GM12878 (cell line): ENCODE measurements at regions not wholly inside any gene's neighbourhood (a gene's known extent, or its start where the extent isn't known, plus 50 kb on each side); places are given as distances from the start of the nearest gene placed in this dataset.
"Not testable (repeated sequence)": the region's sequence is repeated elsewhere in the genome, so short reads cannot be mapped to it uniquely, and the experiment has no call there.

Experiments used
- ATAC-seq: fragments of 200-7000 bp; cut with Tn5 transposase; 3 replicates; pipeline ENCODE4 v1.9.1; 2020; ENCODE audit warnings: mild to moderate bottlenecking, moderate library complexity
- BruUV-seq: library from RNA; stranded (reverse); fragments of 400-500 nt; replicated peaks from 2 replicates; lab custom pipeline; 2021; lab: Mats Ljungman, UMichigan
- CTCF ChIA-PET: fragments of 300-600 bp; sonication (Branson Sonifier 250); formaldehyde crosslinking; extraction: SDS; loops from one replicate; lab custom pipeline; 2021; ENCODE audit warnings: inconsistent platforms; lab: Yijun Ruan, JAX
- POLR2A ChIA-PET: fragments of 350-600 bp; formaldehyde crosslinking; extraction: SDS; loops from one replicate; lab custom pipeline; 2021; ENCODE audit warnings: inconsistent platforms; lab: Charles Lee
- RAD21 ChIA-PET: fragments of 300-600 bp; sonication (Branson Sonifier 250); formaldehyde crosslinking; loops from one replicate; lab custom pipeline; 2023; ENCODE audit warnings: antibody characterized with exemption; ENCODE audit not compliant: unreplicated experiment; lab: Charles Lee
- SMC1A ChIA-PET: fragments of 300-600 bp; sonication (Branson Sonifier 250); formaldehyde crosslinking; loops from one replicate; lab custom pipeline; 2023; ENCODE audit not compliant: unreplicated experiment, uncharacterized antibody; lab: Charles Lee
- DNase-seq: peaks from one replicate; pipeline ENCODE4 v3.0.0-alpha.2; 2011; ENCODE audit warnings: low read depth, low spot score
- FAIRE-seq: peaks from 3 replicates; lab custom pipeline; 2011; peaks lifted over from hg19 to GRCh38; lab: Jason Lieb, UNC
- H2AFZ ChIP-seq: 2 replicates; pipeline ENCODE4 v1.6.0; 2011; ENCODE audit warnings: low read depth, low read length, control low read depth; ENCODE audit not compliant: control insufficient read depth
- H3K27ac ChIP-seq: 2 replicates; pipeline ENCODE4 v1.5.1; 2011; ENCODE audit warnings: control low read depth; ENCODE audit not compliant: control insufficient read depth, insufficient read depth
- H3K27me3 ChIP-seq, 2 experiments: replicated peaks in 1 of 2; 2 replicates each; pipeline versions ENCODE4 v1.6.0 to v1.6.1; 2011; ENCODE audit warnings: low read length in 1 of 2; ENCODE audit not compliant: control insufficient read depth in 2 of 2, insufficient read depth in 2 of 2
- H3K36me3 ChIP-seq, 2 experiments: 2 replicates each; pipeline ENCODE4 v1.5.1; 2011; ENCODE audit warnings: low read length in 1 of 2; ENCODE audit not compliant: control insufficient read depth in 2 of 2, insufficient read depth in 2 of 2
- H3K4me1 ChIP-seq: 2 replicates; pipeline ENCODE4 v1.6.1; 2011; ENCODE audit warnings: mild to moderate bottlenecking, low read length, moderate library complexity, mixed read lengths; ENCODE audit not compliant: control insufficient read depth, insufficient read depth
- H3K4me2 ChIP-seq: 2 replicates; pipeline ENCODE4 v1.6.0; 2011; ENCODE audit warnings: control low read depth; ENCODE audit not compliant: control insufficient read depth, insufficient read depth
- H3K4me3 ChIP-seq: fragments of 200-600 bp; sonication (generic); 2 replicates; pipeline ENCODE4 v1.5.1; 2016
- H3K79me2 ChIP-seq: 2 replicates; pipeline ENCODE4 v1.6.0; 2011; ENCODE audit warnings: low read length; ENCODE audit not compliant: control insufficient read depth, insufficient read depth
- H3K9ac ChIP-seq: 2 replicates; pipeline ENCODE4 v1.8.0; 2011; ENCODE audit warnings: low read length, control low read depth, mixed read lengths; ENCODE audit not compliant: control insufficient read depth, insufficient read depth
- H3K9me3 ChIP-seq: replicated peaks from 3 replicates; pipeline ENCODE4 v1.5.1; 2011; ENCODE audit warnings: mild to moderate bottlenecking, low read length; ENCODE audit not compliant: control insufficient read depth, insufficient read depth
- H4K20me1 ChIP-seq: 2 replicates; pipeline ENCODE4 v1.6.0; 2011; ENCODE audit not compliant: control insufficient read depth, insufficient read depth
- WGBS: methylation state at CpG from one replicate; pipeline ENCODE4 v1.1.6; 2016; ENCODE audit warnings: low lambda C conversion rate; ENCODE audit not compliant: insufficient replicate concordance, insufficient coverage; ENCODE audit errors: missing lambda C conversion rate; 5-methylcytosine and 5-hydroxymethylcytosine counted together
- in situ Hi-C: fragments of 300-500 bp; cut with MboI; formaldehyde crosslinking; loops from 9 replicates; pipeline ENCODE4 v1.14.3; 2018; ENCODE audit warnings: mixed read lengths
- intact Hi-C: fragments of 100-400 bp; cut with micrococcal nuclease; formaldehyde crosslinking; loops from one replicate; pipeline ENCODE4 v1.14.2; 2022; ENCODE audit not compliant: unreplicated experiment

- RAD21 ChIA-PET, H3K4me2 ChIP-seq, POLR2A ChIA-PET, H3K27me3 ChIP-seq, H3K36me3 ChIP-seq, H3K4me1 ChIP-seq, BruUV-seq, DNase-seq, H3K4me3 ChIP-seq, H4K20me1 ChIP-seq, in situ Hi-C loops, H2AFZ ChIP-seq, H3K9me3 ChIP-seq, intact Hi-C loops, H3K27ac ChIP-seq, ATAC-seq, H3K79me2 ChIP-seq, H3K9ac ChIP-seq, SMC1A ChIA-PET, FAIRE-seq: not testable (repeated sequence)
- CTCF ChIA-PET = interaction anchor here (0.7 kb wide), 1 partner anchor 148 kb away, joined by 3 read pairs; no protein-coding TSS in a partner anchor
- 100% methylated on average over 3 of the region's 3 CpGs for WGBS
Measured at GRCh38 chr6:144506051-144506450, 220.9 kb downstream of the UTRN start.

GRCh38 chr6:144507772-144508312 is 222.7 kb downstream of the UTRN start:
- H3K9ac ChIP-seq, H3K4me1 ChIP-seq, H3K4me2 ChIP-seq, FAIRE-seq, RAD21 ChIA-PET, DNase-seq, ATAC-seq, POLR2A ChIA-PET, H3K4me3 ChIP-seq, H2AFZ ChIP-seq, H3K79me2 ChIP-seq, BruUV-seq, H4K20me1 ChIP-seq, H3K36me3 ChIP-seq, H3K27ac ChIP-seq, in situ Hi-C loops, H3K9me3 ChIP-seq, H3K27me3 ChIP-seq, SMC1A ChIA-PET, intact Hi-C loops: not testable (repeated sequence)
- CTCF ChIA-PET = interaction anchor here (1.3 kb wide), 1 partner anchor 26 kb away, joined by 4 read pairs; no protein-coding TSS in a partner anchor
- 95% methylated on average over 6 of the region's 6 CpGs for WGBS
